Activated CD4-positive, alpha-beta memory T cell treated with anti-CD3 and anti-CD28 coated beads for 36 hours (primary cell): ENCODE measurements at regions not wholly inside any gene's neighbourhood (a gene's known extent, or its start where the extent isn't known, plus 50 kb on each side); places are given as distances from the start of the nearest gene placed in this dataset.
A peak's percentile ranks its signal among the peaks of the same experiment; 100 is the strongest.
"Not testable (repeated sequence)": the region's sequence is repeated elsewhere in the genome, so short reads cannot be mapped to it uniquely, and the experiment has no call there.

ENCODE experiments used
- CTCF ChIA-PET: fragments of 350-600 bp; sonication (Branson Sonifier 250); formaldehyde crosslinking; loops from one replicate; lab custom pipeline; 2021; ENCODE audit warnings: antibody characterized with exemption, inconsistent platforms; lab: Charles Lee
- POLR2A ChIA-PET: fragments of 350-600 bp; sonication (Branson Sonifier 250); formaldehyde crosslinking; loops from one replicate; lab custom pipeline; 2021; ENCODE audit warnings: antibody characterized with exemption; lab: Charles Lee
- DNase-seq: peaks from one replicate; pipeline ENCODE4 v3.0.0-alpha.2; 2020
- H3K27ac Mint-ChIP-seq: one replicate; pipeline ENCODE4 v1.8.0; 2021; ENCODE audit warnings: mixed read lengths
- H3K27me3 Mint-ChIP-seq: one replicate; pipeline ENCODE4 v1.8.0; 2021; ENCODE audit warnings: mixed read lengths
- H3K36me3 Mint-ChIP-seq: one replicate; pipeline ENCODE4 v1.8.0; 2021; ENCODE audit warnings: mixed read lengths
- H3K4me1 Mint-ChIP-seq: one replicate; pipeline ENCODE4 v1.8.0; 2021; ENCODE audit warnings: low read depth, mixed read lengths
- H3K4me3 Mint-ChIP-seq: one replicate; pipeline ENCODE4 v1.8.0; 2021; ENCODE audit warnings: mild to moderate bottlenecking, mixed read lengths
- H3K9me3 Mint-ChIP-seq: one replicate; pipeline ENCODE4 v1.8.0; 2021; ENCODE audit warnings: mixed read lengths
- intact Hi-C: fragments of 100-400 bp; cut with micrococcal nuclease; formaldehyde crosslinking; loops from one replicate; pipeline ENCODE4 v1.15.1; 2023

DNA sequence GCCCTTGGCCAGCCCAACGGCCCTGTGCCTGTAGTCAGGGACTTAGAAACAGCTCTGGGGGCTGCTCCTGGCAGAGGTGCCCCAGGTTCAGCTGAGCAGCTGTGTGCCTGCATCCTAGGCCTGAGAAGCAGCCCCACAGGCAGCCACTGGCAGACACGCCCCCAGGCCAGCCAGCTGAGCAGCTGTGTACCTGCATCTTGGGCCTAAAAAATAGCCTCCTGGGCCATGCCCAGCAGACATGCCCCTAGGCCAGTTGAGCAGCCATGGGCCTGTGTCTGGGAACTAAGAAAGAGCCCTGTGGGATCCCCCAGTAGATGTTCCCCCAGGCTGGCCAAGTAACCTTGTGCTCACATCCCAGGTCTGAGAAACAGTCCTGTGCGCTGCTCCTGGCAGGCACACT, 64.0 kb downstream of the TBR1 start:
- Mint-ChIP-seq H3K4me3 (no peak overlapping the region), H3K27ac (no peak overlapping the region), H3K27me3 (peaks cover 10% of the 10 kb centered on the region), H3K4me1 (no peaks in the 10 kb centered on the region), H3K36me3 (no peaks in the 10 kb centered on the region), H3K9me3 (peaks cover 20% of the 10 kb centered on the region)
- POLR2A ChIA-PET: no interaction called here
- intact Hi-C loops: no loop called here
- no peak for DNase-seq
- CTCF ChIA-PET: no interaction called here

GRCh38 chr2:161481619-161482018, 65.5 kb downstream of the TBR1 start:
- ChIA-PET POLR2A (no interaction called here), CTCF (no interaction called here)
- H3K9me3 Mint-ChIP-seq: peaks cover 20% of the 10 kb centered on the region
- DNase-seq: no peak
- no peak overlapping the region for H3K4me3 Mint-ChIP-seq
- H3K36me3 Mint-ChIP-seq: no peaks in the 10 kb centered on the region
- H3K27me3 Mint-ChIP-seq: peaks cover 10% of the 10 kb centered on the region
- no peaks in the 10 kb centered on the region for H3K4me1 Mint-ChIP-seq
- intact Hi-C loops: no loop called here
- H3K27ac Mint-ChIP-seq: no peak overlapping the region

DNA sequence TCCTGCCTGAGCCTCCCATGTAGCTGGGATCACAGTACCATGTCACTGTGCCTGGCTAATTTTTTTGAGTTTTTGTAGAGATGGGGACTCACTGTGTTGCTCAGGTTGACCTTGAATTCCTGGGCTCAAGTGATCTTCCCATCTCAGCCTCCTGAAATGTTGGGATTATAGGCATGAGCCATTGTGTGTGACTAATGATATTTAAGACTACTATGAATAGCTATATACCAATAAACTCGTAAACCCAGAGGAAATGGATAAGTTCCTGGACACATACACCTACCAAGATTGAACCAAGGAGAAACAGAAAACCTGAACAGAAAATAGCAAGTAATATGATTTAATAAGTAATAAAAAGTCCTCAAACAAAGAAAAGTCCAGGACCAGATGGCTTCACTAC, 68.0 kb downstream of the TBR1 start:
- Mint-ChIP-seq H3K27me3 (peaks cover 9% of the 10 kb centered on the region), H3K4me1 (no peaks in the 10 kb centered on the region), H3K4me3 (no peak overlapping the region), H3K9me3 (peaks cover 20% of the 10 kb centered on the region), H3K36me3 (no peaks in the 10 kb centered on the region), H3K27ac (no peak overlapping the region)
- intact Hi-C loops: no loop called here
- CTCF ChIA-PET: no interaction called here
- POLR2A ChIA-PET: no interaction called here
- no peak for DNase-seq

DNA sequence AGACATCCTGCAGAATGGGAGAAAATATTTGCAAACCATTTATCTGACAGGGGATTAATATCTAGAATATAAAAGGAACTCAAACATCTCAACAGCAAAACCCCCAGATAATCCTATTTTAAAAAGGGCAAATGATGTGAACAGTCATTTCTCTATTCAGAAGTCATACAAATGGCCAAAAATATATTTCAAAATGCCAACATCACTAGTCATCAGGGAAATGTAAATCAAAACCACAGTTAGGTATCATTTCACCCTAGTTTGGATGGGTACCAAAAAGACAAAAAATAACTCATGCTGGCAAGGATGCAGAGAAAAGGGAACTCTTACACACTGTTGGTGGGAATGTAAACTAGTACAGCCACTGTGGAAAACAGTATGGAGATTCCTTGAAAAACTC, 70.0 kb downstream of the TBR1 start:
- ChIA-PET POLR2A (no interaction called here), CTCF (no interaction called here)
- Mint-ChIP-seq H3K4me3 (no peak overlapping the region), H3K27me3 (peaks cover 14% of the 10 kb centered on the region), H3K9me3 (peaks cover 12% of the 10 kb centered on the region), H3K4me1 (no peaks in the 10 kb centered on the region), H3K36me3 (no peaks in the 10 kb centered on the region), H3K27ac (no peak overlapping the region)
- DNase-seq: no peak
- intact Hi-C loops: no loop called here

DNA sequence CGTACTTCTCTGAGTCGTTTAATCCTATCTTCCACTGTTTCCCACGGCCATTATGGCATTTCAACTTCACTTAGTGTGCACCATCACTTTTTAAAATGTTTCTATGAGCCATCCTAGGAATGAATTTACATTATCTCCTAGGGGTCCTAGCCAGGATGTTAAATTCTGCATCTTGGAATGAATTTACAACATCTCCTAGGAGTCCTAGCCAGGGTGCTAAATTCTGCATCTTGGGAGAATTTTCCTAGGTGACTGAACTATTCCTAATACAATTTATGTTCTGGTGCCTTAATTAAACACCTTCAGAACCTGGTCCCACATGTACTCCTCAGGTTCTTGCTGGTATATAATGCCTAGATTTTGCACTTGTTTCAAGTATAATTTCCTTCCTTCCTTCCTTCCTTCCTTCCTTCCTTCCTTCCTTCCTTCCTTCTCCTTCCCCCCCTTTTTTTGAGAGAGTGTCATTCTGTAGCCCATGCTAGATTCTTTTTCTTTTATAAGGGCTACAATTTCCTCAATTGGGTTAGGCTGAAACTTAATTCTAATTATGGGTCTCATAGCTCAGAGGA, 72.1 kb downstream of the TBR1 start:
- DNase-seq: no peak
- no peaks in the 10 kb centered on the region for H3K9me3 Mint-ChIP-seq
- POLR2A ChIA-PET: no interaction called here
- CTCF ChIA-PET: no interaction called here
- no peaks in the 10 kb centered on the region for H3K4me1 Mint-ChIP-seq
- H3K4me3 Mint-ChIP-seq: no peak overlapping the region
- H3K36me3 Mint-ChIP-seq: no peaks in the 10 kb centered on the region
- peaks cover 10% of the 10 kb centered on the region for H3K27me3 Mint-ChIP-seq
- no peak overlapping the region for H3K27ac Mint-ChIP-seq
- intact Hi-C loops: no loop called here

- Mint-ChIP-seq H3K4me1 (no peaks in the 10 kb centered on the region), H3K9me3 (no peaks in the 10 kb centered on the region), H3K27ac (no peak overlapping the region), H3K4me3 (no peak overlapping the region), H3K27me3 (peaks cover 7% of the 10 kb centered on the region), H3K36me3 (no peaks in the 10 kb centered on the region)
- ChIA-PET POLR2A (no interaction called here), CTCF (no interaction called here)
- no peak for DNase-seq
- intact Hi-C loops: no loop called here
Measured at GRCh38 chr2:161488879-161489278, 72.8 kb downstream of the TBR1 start.

DNA sequence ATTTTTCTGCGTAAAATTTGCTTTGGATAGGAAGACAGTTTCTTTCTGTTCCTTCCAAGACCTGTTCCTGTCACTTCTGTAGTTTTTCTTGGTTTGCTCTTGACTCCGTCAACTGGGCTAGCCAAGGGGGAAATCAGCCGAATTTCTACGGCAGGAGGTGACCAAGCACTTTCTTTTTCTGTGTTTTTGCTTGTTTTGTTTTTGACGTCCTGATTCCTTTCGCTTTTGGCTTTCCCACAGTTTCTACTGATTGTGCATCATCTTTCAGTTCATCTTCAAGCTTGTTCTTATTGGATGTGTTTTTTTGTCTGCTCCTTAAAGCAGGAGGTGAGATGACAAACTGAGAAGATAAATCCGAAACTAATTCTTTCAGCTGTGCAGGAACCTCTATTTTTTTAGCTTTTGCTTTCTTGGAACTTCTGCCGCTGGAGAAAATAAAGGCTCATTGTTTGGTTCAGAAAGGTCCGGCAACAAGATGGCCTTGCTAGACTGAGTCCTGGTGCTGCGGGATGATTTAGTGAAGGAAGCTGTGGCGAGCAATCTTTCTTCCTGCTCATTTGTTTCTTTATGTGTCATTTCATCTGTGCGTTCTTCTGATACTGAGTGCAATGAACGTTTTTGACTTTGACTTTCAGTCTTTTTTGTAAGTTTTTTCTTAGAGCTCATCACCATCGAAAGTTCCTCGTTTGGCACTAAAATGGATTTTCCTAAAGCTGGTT, 85.0 kb downstream of the TBR1 start:
- H3K4me3 Mint-ChIP-seq: peak overlapping the region; percentile 57
- H3K4me1 Mint-ChIP-seq: peaks cover 11% of the 10 kb centered on the region
- DNase-seq: peak; percentile 21
- CTCF ChIA-PET, H3K36me3 Mint-ChIP-seq, H3K9me3 Mint-ChIP-seq, POLR2A ChIA-PET, intact Hi-C loops: not testable (repeated sequence)
- peak overlapping the region; percentile 5 for H3K27ac Mint-ChIP-seq
- peaks cover 14% of the 10 kb centered on the region for H3K27me3 Mint-ChIP-seq

GRCh38 chr2:161502279-161502678, 86.2 kb downstream of the TBR1 start:
- POLR2A ChIA-PET, H3K4me3 Mint-ChIP-seq, H3K36me3 Mint-ChIP-seq, CTCF ChIA-PET, DNase-seq, intact Hi-C loops, H3K27ac Mint-ChIP-seq, H3K9me3 Mint-ChIP-seq: not testable (repeated sequence)
- peaks cover 18% of the 10 kb centered on the region for H3K27me3 Mint-ChIP-seq
- peaks cover 11% of the 10 kb centered on the region for H3K4me1 Mint-ChIP-seq

DNA sequence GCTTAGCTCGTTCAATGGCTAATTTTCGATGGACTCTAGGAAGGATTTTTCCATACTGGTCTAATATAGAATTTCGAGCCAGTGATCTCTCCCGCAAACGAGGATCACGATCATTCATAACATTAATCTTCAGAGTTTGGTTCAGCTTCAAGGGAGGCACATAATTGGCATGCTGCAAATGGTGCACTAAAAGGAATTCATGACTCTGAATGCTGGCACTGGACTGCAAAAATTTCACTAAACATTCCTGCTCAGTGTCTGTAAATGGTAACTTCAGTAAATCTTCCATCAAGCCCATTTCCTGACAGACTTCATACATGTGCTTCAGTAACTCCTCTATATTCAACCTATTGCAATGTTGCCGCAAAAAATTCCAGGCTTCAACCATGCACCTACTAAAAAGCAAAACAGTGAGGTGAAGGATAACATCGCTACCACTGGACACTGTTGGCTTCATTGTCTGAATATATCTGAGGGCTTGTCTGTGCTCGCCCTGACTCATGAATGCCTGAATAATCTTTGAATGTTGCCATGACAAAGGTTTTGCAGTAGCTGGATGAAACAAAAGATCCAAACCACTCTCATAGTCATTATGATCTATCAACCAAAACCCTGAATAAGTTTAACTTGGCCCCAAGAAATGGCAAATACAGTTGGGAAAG, 88.7 kb downstream of the TBR1 start:
- Mint-ChIP-seq H3K4me1 (peaks cover 11% of the 10 kb centered on the region), H3K27me3 (peaks cover 18% of the 10 kb centered on the region)
- DNase-seq, H3K4me3 Mint-ChIP-seq, H3K9me3 Mint-ChIP-seq, POLR2A ChIA-PET, intact Hi-C loops, H3K36me3 Mint-ChIP-seq, H3K27ac Mint-ChIP-seq, CTCF ChIA-PET: not testable (repeated sequence)

DNA sequence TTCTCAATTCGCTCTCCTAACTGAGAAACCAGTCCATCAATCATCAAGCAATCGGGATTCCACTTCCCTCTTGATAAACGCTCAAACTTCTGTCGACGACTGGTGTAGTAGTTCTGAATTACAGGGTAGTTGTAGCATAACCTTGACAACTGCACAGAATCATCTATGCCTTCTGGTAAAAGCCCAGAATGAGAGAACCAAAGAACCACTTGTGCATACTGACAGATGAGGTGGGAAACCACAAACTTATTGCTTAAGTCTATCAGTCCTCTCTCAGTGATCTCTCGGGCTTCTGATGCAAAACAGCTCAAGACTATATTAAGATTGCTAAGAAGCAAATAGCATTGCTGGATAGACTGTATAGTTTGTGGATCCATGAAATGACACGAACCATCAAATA, 89.4 kb downstream of the TBR1 start:
- DNase-seq, H3K36me3 Mint-ChIP-seq, H3K27ac Mint-ChIP-seq, intact Hi-C loops, CTCF ChIA-PET, H3K4me3 Mint-ChIP-seq, POLR2A ChIA-PET, H3K9me3 Mint-ChIP-seq: not testable (repeated sequence)
- peaks cover 11% of the 10 kb centered on the region for H3K4me1 Mint-ChIP-seq
- H3K27me3 Mint-ChIP-seq: peaks cover 18% of the 10 kb centered on the region

DNA sequence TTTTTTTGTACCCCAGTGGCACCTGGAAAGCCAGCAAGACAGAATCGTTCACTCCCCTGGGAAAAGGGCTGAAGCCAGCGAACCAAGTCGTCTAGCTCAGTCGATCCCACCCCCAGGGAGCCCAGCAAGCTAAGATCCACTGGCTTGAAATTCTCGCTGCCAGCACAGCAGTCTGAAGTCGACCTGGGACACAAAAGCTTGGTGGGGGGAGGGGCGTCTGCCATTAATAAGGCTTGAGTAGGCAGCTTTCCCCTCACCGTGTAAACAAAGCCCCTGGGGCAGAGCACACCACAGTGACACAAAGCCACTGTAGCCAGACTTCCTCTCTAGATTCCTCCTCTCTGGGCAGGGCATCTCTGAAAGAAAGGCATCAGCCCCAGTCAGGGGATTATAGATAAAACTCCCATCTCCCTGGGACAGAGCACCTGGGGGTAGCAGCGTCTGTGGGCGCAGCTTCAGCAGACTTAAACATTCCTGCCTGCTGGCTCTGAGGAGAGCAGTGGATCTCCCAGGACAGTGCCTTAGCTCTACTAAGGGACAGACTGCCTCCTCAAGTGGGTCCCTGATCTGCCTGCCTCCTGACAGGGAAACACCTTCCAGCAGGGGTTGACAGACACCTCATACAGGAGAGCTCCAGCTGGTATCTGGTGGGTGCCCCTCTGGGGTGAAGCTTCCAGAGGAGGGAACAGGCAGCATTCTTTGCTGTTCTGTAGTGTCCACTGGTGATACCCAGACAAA, 97.4 kb downstream of the TBR1 start:
- CTCF ChIA-PET, H3K9me3 Mint-ChIP-seq, H3K4me1 Mint-ChIP-seq, H3K36me3 Mint-ChIP-seq, DNase-seq, H3K27ac Mint-ChIP-seq, H3K27me3 Mint-ChIP-seq, H3K4me3 Mint-ChIP-seq, POLR2A ChIA-PET, intact Hi-C loops: not testable (repeated sequence)

GRCh38 chr2:161522796-161523195, 101.4 kb upstream of the SLC4A10 start:
- intact Hi-C loops: no loop called here
- Mint-ChIP-seq H3K4me1 (no peaks in the 10 kb centered on the region), H3K9me3 (peaks cover 21% of the 10 kb centered on the region), H3K27me3 (peaks cover 3% of the 10 kb centered on the region), H3K27ac (no peak overlapping the region), H3K4me3 (no peak overlapping the region), H3K36me3 (peaks cover 5% of the 10 kb centered on the region)
- ChIA-PET CTCF (interaction anchor here (0.7 kb wide), 1 partner anchor 698 kb away, joined by 3 read pairs; no protein-coding TSS in a partner anchor), POLR2A (no interaction called here)
- DNase-seq: no peak
